Urothelium cell line (cell line): ENCODE measurements at regions not wholly inside any gene's neighbourhood (a gene's known extent, or its start where the extent isn't known, plus 50 kb on each side); places are given as distances from the start of the nearest gene placed in this dataset.
A peak's percentile ranks its signal among the peaks of the same experiment; 100 is the strongest.
"Not testable (repeated sequence)": the region's sequence is repeated elsewhere in the genome, so short reads cannot be mapped to it uniquely, and the experiment has no call there.

ENCODE experiments used
- DNase-seq: peaks from one replicate; pipeline ENCODE4 v3.0.0; 2011; ENCODE audit warnings: low spot score, mixed read lengths
- FAIRE-seq: peaks from 2 replicates; lab custom pipeline; 2011; peaks lifted over from hg19 to GRCh38; lab: Jason Lieb, UNC

GRCh38 chr7:65719123-65719798 lies 153.6 kb upstream of the VKORC1L1 start:
- DNase-seq, FAIRE-seq: not testable (repeated sequence)

GRCh38 chr7:65722361-65722792 lies 150.5 kb upstream of the VKORC1L1 start:
- FAIRE-seq (no peak), DNase-seq (peak; percentile 28)

GRCh38 chr7:65727182-65727581 lies 145.7 kb upstream of the VKORC1L1 start:
- not testable (repeated sequence) for FAIRE-seq, DNase-seq

GRCh38 chr7:65731129-65731528 lies 141.7 kb upstream of the VKORC1L1 start:
- DNase-seq (no peak), FAIRE-seq (no peak)

DNA sequence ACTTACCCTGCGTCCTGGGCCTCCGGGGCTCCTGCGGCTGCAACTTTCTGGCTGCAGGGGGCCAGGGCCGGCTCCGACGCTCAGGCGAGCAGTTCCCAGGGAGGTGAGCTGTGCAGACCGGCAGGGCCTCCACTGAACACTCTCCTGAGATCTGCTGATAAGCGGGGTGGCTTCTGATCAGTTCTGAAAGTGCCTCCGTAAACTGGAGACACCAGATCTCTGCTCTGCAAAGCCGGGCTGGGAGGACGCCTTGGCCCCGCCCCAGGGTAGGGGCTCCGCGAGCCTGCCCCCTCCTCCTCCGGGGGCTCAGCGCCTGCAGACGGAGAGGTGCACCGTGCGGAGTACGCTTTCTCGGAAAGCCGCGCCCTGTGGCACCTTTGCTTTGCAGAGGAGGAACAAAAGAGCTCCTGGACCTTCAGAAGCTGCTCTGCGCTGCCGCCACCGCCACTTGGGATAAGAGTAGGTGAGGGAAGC lies 141.3 kb upstream of the VKORC1L1 start:
- FAIRE-seq (no peak), DNase-seq (no peak)

GRCh38 chr7:65744406-65744805 lies 128.5 kb upstream of the VKORC1L1 start:
- FAIRE-seq (no peak), DNase-seq (no peak)

- DNase-seq (no peak), FAIRE-seq (no peak)
Observed at GRCh38 chr7:65746398-65746669, 126.5 kb upstream of the VKORC1L1 start.

- no peak for FAIRE-seq
- no peak for DNase-seq
Observed at GRCh38 chr7:65749039-65749438, 123.8 kb upstream of the VKORC1L1 start.

GRCh38 chr7:65749518-65749917 lies 123.4 kb upstream of the VKORC1L1 start:
- FAIRE-seq: no peak

DNA sequence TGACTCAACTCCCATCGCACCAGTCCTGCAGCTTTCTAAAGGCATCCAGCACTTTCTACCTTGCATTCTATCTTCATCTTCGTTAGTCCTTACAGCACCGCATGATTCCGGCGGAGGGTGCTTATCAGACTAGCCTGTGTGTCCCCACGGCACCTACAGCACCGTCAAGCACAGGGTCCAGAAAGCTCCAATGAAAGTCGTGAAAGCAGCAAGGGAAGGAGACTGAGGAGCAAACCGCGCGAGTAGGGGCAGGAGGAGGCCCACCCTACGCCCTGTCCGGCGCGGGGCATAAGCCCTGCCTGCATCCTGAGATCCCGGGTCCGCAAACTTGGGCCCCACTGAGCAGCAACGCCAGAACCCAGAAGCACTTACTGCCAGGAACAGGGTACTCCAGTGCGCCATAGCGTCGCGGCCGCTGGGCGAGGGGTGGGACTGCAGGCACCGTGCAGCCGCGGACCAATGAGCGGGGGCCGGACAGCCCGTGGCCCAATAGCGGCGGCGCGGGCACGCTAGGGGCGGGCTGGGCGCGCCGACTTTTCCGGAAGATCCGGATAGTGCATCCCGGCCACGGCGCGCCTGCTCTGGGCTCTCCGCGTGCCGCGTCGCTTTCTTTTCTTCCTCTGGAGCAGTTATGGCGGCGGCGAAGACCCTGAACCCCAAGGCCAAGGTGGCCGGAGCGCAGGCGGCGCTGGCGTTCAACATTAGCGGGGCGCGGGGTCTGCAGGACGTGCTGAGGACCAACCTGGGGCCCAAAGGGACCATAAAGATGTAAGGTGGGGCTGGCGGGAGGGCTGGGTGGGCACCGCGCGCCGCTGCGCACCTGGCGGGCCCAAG lies 122.1 kb upstream of the VKORC1L1 start:
- peak; percentile 5 for FAIRE-seq

More at GRCh38 chr7:65749518-65749917, 123.4 kb upstream of the VKORC1L1 start:
- no peak for DNase-seq

DNA sequence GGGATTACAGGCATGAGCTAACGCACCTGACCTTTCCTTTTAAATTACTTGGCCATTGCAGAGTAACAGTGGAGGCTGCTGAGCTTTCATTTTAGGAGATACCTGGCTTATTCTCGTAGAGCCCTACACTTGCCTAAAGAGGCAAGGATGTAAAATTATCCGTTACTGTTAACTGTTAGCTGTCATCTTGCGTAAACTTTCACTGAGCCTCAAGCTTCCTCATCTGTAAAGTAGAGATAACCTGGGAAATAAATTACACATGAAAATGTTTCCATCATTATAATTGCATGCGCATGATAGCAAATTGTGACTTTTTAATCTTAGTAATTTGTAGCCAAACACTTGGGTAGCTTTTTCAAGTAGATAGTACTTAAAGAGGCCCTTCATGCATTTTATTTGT lies 118.8 kb upstream of the VKORC1L1 start:
- FAIRE-seq, DNase-seq: not testable (repeated sequence)

More for the DNA sequence above, 122.1 kb upstream of the VKORC1L1 start:
- peak; percentile 95 for DNase-seq

DNA sequence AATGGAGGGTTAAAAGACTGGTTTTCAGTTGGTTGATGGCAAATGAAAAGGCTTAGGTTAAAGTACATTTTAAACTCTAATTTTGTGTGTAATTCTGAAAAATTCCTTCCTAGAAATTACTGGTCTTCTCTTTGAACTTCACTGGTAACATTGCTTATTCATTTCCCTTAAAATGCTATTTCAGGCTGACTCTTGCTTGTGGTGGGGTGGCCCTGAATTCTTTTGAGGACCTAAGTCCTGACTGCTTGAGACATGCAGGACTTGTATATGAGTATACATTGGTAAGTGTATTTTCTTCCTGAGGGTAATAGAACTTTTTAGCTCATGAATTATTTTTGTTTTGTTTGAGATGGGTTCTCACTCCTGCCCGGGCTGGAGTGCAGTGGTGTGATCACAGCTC lies 113.9 kb upstream of the VKORC1L1 start:
- FAIRE-seq, DNase-seq: not testable (repeated sequence)

GRCh38 chr7:65762712-65763111 lies 110.2 kb upstream of the VKORC1L1 start:
- FAIRE-seq, DNase-seq: not testable (repeated sequence)

GRCh38 chr7:65763114-65763513 lies 109.8 kb upstream of the VKORC1L1 start:
- not testable (repeated sequence) for FAIRE-seq, DNase-seq

DNA sequence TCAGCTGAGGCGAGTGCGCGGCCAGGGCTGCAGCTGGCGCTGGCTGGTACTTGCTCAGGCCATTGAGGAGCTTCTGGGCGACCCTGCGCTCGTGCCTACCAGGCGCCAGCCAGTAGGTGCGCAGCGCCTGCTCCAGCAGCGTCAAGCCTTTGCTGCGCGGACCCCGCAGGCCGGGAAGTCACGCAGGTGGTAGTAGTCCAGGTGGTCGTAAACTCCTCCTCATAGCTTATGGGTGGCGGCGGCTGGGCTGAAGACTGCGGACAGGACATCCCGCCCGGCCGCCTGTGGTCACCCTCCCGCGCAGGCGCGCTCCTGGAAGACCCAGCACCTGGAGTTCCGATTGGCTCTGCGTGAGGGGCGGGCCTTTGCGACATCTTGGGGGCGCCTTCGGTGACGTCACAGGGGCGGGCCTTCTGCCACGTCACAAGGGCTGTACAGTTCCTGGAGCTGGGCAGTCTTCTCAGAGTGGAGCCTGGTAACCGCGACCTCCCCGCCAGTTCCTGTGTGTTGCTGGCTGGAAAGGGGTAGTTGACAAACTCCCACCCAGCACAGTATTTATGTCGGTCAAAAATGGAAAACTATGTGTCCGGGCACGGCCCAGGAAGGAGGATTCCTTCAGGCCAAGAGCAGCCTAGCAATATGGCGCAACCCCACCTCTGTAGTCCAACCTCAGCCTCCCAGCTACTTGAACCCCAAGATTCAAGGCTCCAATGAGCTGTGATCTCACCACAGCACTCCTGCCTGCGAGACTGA lies 102.2 kb upstream of the VKORC1L1 start:
- FAIRE-seq: not testable (repeated sequence)
- DNase-seq: peak; percentile 78

DNA sequence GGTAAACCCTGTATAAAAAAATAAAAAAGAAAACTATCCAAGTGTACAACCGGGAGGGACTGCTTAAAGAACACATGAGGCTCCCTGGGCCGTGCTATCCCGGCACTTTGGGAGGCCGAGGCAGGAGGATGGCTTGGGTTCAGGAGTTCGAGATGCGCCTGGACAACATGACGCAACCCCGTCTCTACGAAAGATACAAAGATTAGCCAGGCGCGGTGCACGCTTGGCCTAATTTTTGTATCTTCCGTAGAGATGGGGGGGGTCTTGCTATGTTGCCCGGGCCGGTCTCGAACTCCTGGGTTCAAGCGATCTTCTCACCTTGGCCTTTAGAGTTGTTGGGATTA lies 101.7 kb upstream of the VKORC1L1 start:
- FAIRE-seq, DNase-seq: not testable (repeated sequence)

- DNase-seq, FAIRE-seq: not testable (repeated sequence)
Observed at GRCh38 chr7:65776677-65777076, 96.2 kb upstream of the VKORC1L1 start.

DNA sequence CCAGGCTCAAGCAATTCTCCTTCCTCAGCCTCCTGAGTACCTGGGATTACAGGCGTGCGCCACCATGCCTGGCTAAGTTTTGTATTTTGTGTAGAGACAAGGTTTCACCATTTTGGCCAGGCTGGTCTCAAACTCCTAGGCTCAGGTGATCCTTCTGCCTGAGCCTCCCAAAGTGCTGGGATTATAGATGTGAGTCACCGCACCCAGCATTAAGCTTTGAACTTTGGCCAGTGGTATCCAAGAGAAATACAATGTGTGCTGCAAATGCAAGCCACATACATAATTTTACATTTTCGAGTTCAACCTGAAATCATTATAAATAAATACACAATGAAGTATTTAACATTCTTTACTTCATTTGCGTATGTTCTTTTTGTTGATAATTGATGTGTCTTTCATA lies 82.9 kb upstream of the VKORC1L1 start:
- DNase-seq: not testable (repeated sequence)

DNA sequence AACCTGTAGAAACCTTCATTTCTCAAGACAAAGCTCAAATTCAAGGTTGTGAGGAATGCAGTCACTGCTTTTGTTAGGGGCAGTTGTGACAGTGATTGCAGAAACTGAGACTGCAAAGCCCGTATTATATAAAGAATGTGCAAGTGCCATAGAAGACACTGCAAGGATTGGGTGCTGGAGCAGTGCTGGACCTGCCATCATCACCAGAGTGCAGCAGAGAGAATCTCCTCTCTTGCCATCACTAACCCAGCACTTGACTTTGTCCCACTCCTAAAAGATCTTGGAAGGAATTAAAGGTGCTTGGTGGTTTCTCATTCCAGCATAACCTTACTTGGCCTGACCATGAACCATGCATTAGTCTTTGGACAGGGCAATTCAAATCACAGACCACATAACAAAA lies 81.1 kb upstream of the VKORC1L1 start:
- not testable (repeated sequence) for DNase-seq, FAIRE-seq

More for the DNA sequence above, 82.9 kb upstream of the VKORC1L1 start:
- not testable (repeated sequence) for FAIRE-seq

GRCh38 chr7:65792726-65793125 lies 80.1 kb upstream of the VKORC1L1 start:
- not testable (repeated sequence) for FAIRE-seq

More at GRCh38 chr7:65792726-65793125, 80.1 kb upstream of the VKORC1L1 start:
- not testable (repeated sequence) for DNase-seq
